GM13977 (cell line): ENCODE measurements at regions not wholly inside any gene's neighbourhood (a gene's known extent, or its start where the extent isn't known, plus 50 kb on each side); places are given as distances from the start of the nearest gene placed in this dataset.

Source experiments
- DNase-seq: peaks from one replicate; pipeline ENCODE4 v3.0.0; 2012; ENCODE audit warnings: low spot score
- in situ Hi-C: fragments of 300-500 bp; cut with MboI; formaldehyde crosslinking; loops from one replicate; pipeline ENCODE4 v1.12.0; 2022; ENCODE audit warnings: low sequenced_read_pairs, low pct_unique_long_range_greater_than_20kb, mixed read lengths, inconsistent platforms; ENCODE audit not compliant: unreplicated experiment
- TF ChIP-seq, protein P1 (sequence below): IDR thresholded peaks from 2 replicates; pipeline ENCODE4 v1.5.1; 2012; ENCODE audit warnings: mild to moderate bottlenecking, control low read depth; ENCODE audit not compliant: insufficient read depth; ENCODE audit errors: extremely low read depth, missing control alignments

DNA sequence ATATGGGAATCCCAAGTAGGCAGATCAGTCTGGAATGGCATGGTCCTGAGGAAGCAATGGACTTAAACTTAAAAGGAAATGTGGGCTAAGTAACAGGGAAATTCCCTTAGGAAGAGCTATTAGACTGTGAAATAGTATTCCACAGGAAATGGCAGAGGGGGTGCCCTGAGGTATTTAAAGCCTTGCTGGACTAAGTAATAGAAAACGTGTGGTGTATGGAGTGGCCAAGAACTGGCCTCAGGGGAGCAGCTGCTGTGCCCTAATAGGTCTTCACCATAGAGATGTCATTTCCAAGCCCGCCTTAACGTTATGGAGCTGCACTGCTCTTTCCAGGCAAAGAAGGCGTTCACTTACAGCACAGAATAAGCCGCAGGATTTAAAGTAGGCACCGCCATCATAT is 365.2 kb upstream of the ZMIZ1 start:
- TF ChIP-seq, protein P1, sequence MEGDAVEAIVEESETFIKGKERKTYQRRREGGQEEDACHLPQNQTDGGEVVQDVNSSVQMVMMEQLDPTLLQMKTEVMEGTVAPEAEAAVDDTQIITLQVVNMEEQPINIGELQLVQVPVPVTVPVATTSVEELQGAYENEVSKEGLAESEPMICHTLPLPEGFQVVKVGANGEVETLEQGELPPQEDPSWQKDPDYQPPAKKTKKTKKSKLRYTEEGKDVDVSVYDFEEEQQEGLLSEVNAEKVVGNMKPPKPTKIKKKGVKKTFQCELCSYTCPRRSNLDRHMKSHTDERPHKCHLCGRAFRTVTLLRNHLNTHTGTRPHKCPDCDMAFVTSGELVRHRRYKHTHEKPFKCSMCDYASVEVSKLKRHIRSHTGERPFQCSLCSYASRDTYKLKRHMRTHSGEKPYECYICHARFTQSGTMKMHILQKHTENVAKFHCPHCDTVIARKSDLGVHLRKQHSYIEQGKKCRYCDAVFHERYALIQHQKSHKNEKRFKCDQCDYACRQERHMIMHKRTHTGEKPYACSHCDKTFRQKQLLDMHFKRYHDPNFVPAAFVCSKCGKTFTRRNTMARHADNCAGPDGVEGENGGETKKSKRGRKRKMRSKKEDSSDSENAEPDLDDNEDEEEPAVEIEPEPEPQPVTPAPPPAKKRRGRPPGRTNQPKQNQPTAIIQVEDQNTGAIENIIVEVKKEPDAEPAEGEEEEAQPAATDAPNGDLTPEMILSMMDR, result no peak
- in situ Hi-C loops, result no loop called here
- DNase-seq, result no peak

DNA sequence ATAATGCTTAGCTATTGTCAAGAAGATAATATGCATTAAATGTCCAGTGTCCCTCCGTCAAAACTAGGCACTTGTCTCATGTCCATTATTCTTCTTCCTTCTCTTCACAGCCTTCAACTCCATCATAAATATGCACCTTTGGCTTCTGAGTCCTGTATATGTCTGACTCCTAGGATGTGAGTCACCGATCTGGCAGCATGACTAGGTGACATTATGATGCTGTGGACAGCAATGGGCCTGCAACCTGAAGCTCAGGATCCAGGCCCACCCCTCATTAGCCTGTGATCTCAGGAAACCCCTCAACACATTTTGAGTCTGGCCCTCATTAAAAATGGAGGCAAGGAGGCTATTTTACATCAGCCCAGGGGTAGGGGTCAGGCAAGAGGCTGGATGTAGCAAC is 362.5 kb upstream of the ZMIZ1 start:
- DNase-seq, result no peak
- TF ChIP-seq, protein P1, result no peak
- in situ Hi-C loops, result no loop called here

DNA sequence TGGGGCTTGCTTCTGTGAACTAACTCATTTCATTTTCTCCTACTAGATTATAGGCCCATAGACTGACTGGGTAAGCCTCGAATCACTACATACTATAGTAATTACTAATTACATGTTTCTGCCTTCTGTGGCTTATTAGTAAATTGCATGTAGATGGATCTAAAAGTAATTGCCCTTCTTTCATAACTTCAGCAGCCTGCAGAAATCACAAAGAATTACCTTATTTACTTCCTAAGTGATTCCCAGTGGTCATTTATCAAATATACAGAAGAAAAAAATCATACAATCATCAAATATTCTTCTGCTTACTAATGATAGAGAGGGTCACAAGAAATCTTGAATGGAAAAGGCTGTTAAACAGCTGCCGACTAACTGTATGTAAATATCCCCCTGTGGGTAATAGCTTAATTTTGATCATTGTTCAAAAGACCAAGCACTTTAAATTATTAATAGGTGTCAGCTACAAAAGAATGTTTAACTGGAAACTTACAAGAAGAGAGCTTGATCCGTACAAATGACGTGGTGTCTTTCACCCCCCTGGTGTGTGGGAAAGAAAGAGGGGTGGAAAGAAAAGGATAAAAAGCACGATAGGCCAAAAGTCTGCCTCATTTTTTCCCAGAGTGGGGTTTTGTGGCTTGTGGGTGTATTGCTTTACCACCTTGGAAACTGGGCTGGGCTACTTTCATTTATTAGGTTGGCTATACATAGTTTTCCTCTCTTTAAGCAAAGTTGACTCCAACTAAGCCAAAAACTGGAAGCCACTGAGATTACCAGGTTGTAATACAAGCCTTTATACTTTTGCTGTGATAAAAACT is 361.8 kb upstream of the ZMIZ1 start:
- in situ Hi-C loops, result no loop called here
- TF ChIP-seq, protein P1, result no peak
- DNase-seq, result no peak

DNA sequence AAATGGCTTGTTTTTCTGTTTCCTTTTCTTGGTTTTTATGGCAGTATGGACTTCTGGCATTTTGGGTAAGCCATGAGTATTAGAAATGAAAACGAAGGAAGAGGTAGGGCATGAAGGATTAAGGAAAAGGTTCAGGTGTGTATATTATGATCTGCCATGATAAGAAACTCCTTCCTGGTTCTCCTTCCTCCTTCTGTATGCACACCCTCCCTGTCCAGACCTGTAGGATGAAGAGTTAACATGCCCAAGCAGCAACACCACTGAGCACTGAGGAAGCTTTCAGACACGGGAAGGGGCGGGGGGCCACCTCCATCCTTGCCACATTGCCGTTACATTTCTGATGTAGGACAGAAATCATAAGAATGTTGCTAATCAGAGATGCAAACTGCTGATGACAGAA is 361.0 kb upstream of the ZMIZ1 start:
- in situ Hi-C loops, result no loop called here

DNA sequence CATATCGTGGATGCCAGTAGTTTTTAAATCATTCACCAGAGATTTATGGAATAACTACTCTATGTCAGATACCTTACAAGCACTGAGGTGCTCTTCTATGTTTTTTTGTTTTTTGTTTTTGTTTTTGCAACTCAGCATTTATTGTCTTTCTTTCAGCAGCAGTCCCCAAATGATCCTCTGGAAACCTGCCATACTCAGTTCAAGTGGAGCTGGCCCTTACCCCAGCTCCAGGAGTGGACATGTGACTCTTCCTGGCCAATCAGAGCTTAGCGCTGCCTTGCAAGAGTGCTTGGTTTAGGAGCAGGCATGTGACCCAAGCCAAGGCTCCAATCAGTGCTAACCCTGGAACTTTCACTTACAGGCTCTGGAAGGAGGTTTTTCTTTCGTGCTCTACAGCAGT is 356.6 kb upstream of the ZMIZ1 start:
- in situ Hi-C loops, result no loop called here
- TF ChIP-seq, protein P1, result no peak
- no peak for DNase-seq

More for the DNA sequence above, 361.0 kb upstream of the ZMIZ1 start:
- TF ChIP-seq, protein P1, result no peak
- DNase-seq, result no peak

DNA sequence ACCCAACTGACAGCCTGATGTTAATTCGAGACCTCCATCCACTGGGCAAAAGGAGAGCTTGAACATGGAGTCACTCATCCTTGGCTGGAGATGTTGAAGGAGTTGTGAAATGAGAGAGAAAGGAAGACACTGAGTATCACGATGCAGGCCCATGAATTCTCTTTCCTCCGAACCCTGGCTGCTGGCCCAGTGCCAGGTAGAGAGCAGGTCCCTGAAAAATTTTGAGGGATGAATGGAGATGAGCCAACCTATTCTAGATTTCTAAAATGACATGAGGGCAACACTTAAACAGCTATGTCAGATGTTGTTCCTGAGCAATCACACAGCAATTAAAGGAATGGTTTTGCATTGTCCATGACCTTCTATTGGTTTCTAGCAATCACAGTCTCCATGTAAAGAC is 355.1 kb upstream of the ZMIZ1 start:
- in situ Hi-C loops, result no loop called here
- DNase-seq, result no peak
- TF ChIP-seq, protein P1, result no peak

DNA sequence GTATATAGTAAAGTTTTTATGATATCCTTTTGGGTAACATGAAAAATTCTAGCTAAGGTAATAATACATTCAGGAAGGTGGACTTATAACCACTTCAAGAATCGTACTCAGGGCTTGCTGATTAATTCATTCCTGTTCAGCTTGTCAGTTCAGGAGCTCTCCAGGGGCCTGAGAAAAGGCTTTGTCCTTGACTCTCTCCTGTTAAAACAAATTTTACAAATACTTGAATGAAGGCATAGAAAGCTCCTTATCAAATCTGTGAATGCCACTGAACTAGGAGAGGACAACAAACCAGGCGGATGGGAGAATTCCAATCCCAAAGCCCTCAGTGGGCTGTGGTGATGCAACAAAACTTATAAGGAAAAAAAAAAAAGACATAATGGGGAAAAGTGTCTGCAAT is 354.5 kb upstream of the ZMIZ1 start:
- no peak for DNase-seq
- TF ChIP-seq, protein P1, result no peak
- in situ Hi-C loops, result no loop called here
